IMR-90 (cell line): ENCODE measurements at regions not wholly inside any gene's neighbourhood (a gene's known extent, or its start where the extent isn't known, plus 50 kb on each side); places are given as distances from the start of the nearest gene placed in this dataset.

Experiments
- ATAC-seq: fragments of 200-7000 bp; cut with Tn5 transposase; 2 replicates; pipeline ENCODE4 v1.9.1; 2020; ENCODE audit warnings: low read depth, mild to moderate bottlenecking, moderate library complexity
- BruUV-seq: library from RNA; stranded (reverse); fragments of 400-500 nt; replicated peaks from 2 replicates; lab custom pipeline; 2021; lab: Mats Ljungman, UMichigan
- CTCF ChIA-PET: fragments of 300-600 bp; formaldehyde crosslinking; extraction: SDS; loops from one replicate; lab custom pipeline; 2021; ENCODE audit warnings: antibody characterized with exemption; lab: Yijun Ruan, JAX
- POLR2A ChIA-PET: fragments of 300-600 bp; sonication (Branson Sonifier 250); formaldehyde crosslinking; loops from one replicate; lab custom pipeline; 2022; ENCODE audit warnings: antibody characterized with exemption; ENCODE audit not compliant: unreplicated experiment; lab: Charles Lee
- DNase-seq: peaks from one replicate; pipeline ENCODE4 v3.0.0; 2013
- H2AFZ ChIP-seq: replicated peaks from 2 replicates; pipeline ENCODE3; 2013; ENCODE audit warnings: low read length, mild to moderate bottlenecking; ENCODE audit not compliant: poor library complexity
- H2AK5ac ChIP-seq: 2 replicates; pipeline ENCODE4 v1.6.1; 2013; ENCODE audit warnings: low read depth, low read length, inconsistent platforms
- H2AK9ac ChIP-seq: replicated peaks from 2 replicates; pipeline ENCODE3; 2013; ENCODE audit warnings: mild to moderate bottlenecking, low read depth, low read length, moderate library complexity; ENCODE audit not compliant: poor library complexity
- H2BK120ac ChIP-seq: 2 replicates; pipeline ENCODE4 v1.6.1; 2013; ENCODE audit warnings: low read depth, low read length, inconsistent platforms
- H2BK15ac ChIP-seq: 3 replicates; pipeline ENCODE4 v1.6.1; 2013; ENCODE audit warnings: low read depth, low read length, inconsistent platforms
- H2BK20ac ChIP-seq: 2 replicates; pipeline ENCODE4 v1.6.1; 2013; ENCODE audit warnings: low read depth, mild to moderate bottlenecking, inconsistent platforms, low read length, moderate library complexity
- H2BK5ac ChIP-seq: 2 replicates; pipeline ENCODE4 v1.6.1; 2013; ENCODE audit warnings: mild to moderate bottlenecking, low read depth, low read length, inconsistent platforms; ENCODE audit not compliant: poor library complexity, severe bottlenecking
- H3K14ac ChIP-seq: replicated peaks from 2 replicates; pipeline ENCODE4 v1.6.1; 2013; ENCODE audit warnings: low read depth, low read length, inconsistent platforms
- H3K18ac ChIP-seq: 2 replicates; pipeline ENCODE4 v1.6.1; 2013; ENCODE audit warnings: low read depth, low read length, control low read depth
- H3K23ac ChIP-seq: 2 replicates; pipeline ENCODE4 v1.6.1; 2013; ENCODE audit warnings: low read depth, low read length, inconsistent platforms
- H3K27ac ChIP-seq: 2 replicates; pipeline ENCODE4 v1.5.1; 2013; ENCODE audit warnings: mild to moderate bottlenecking, control low read depth, low read length; ENCODE audit not compliant: insufficient read depth
- H3K27me3 ChIP-seq: 2 replicates; pipeline ENCODE4 v1.6.1; 2013; ENCODE audit warnings: low read length; ENCODE audit not compliant: control insufficient read depth, insufficient read depth
- H3K36me3 ChIP-seq: 2 replicates; pipeline ENCODE4 v1.6.1; 2013; ENCODE audit warnings: low read length, mixed read lengths; ENCODE audit not compliant: control insufficient read depth, insufficient read depth
- H3K4ac ChIP-seq: 2 replicates; pipeline ENCODE4 v1.6.1; 2013; ENCODE audit warnings: low read depth, low read length, inconsistent platforms
- H3K4me1 ChIP-seq: 2 replicates; pipeline ENCODE4 v1.6.1; 2013; ENCODE audit warnings: low read length, mixed read lengths; ENCODE audit not compliant: control insufficient read depth, insufficient read depth
- H3K4me2 ChIP-seq: 2 replicates; pipeline ENCODE4 v1.6.1; 2013; ENCODE audit warnings: low read depth, mild to moderate bottlenecking, control low read depth, low read length, moderate library complexity
- H3K4me3 ChIP-seq: 2 replicates; pipeline ENCODE4 v1.5.1; 2013; ENCODE audit warnings: low read depth, mild to moderate bottlenecking, control low read depth, low read length, moderate library complexity; ENCODE audit not compliant: insufficient read depth
- H3K56ac ChIP-seq: 2 replicates; pipeline ENCODE4 v1.6.1; 2013; ENCODE audit warnings: low read length, inconsistent platforms; ENCODE audit not compliant: insufficient read depth; ENCODE audit errors: extremely low read depth
- H3K79me1 ChIP-seq, 2 experiments: 2 replicates each; pipeline ENCODE4 v1.6.1; 2013; ENCODE audit warnings: low read length in 2 of 2, inconsistent platforms in 1 of 2, low read depth in 1 of 2
- H3K9ac ChIP-seq: 2 replicates; pipeline ENCODE4 v1.6.1; 2013; ENCODE audit warnings: low read depth, low read length, control low read depth
- H3K9me1 ChIP-seq: 2 replicates; pipeline ENCODE4 v1.6.1; 2013; ENCODE audit warnings: low read length, inconsistent platforms; ENCODE audit not compliant: insufficient read depth
- H3K9me3 ChIP-seq: 2 replicates; pipeline ENCODE4 v1.6.1; 2013; ENCODE audit warnings: low read length; ENCODE audit not compliant: control insufficient read depth, insufficient read depth
- H4K20me1 ChIP-seq: 2 replicates; pipeline ENCODE4 v1.6.1; 2013; ENCODE audit warnings: low read length, inconsistent platforms; ENCODE audit not compliant: insufficient read depth
- H4K5ac ChIP-seq: 2 replicates; pipeline ENCODE4 v1.6.1; 2013; ENCODE audit warnings: mild to moderate bottlenecking, low read depth, low read length, control low read depth
- H4K8ac ChIP-seq, 2 experiments: 2 replicates each; pipeline ENCODE4 v1.6.1; 2013; ENCODE audit warnings: low read depth in 2 of 2, low read length in 2 of 2, control low read depth in 1 of 2, inconsistent platforms in 1 of 2
- H4K91ac ChIP-seq: 2 replicates; pipeline ENCODE4 v1.6.1; 2013; ENCODE audit warnings: low read depth, low read length, inconsistent platforms; ENCODE audit not compliant: insufficient read depth
- CEBPB ChIP-seq: IDR thresholded peaks from 2 replicates; pipeline ENCODE4 v1.6.1; 2012; ENCODE audit warnings: low read depth, low read length, improper control_type of control experiment
- MAZ ChIP-seq: IDR thresholded peaks from 2 replicates; pipeline ENCODE4 v1.6.1; 2012; ENCODE audit warnings: low read depth, mild to moderate bottlenecking, low read length, improper control_type of control experiment, moderate library complexity, borderline replicate concordance
- NFE2L2 ChIP-seq: fragments of 150-350 bp; IDR thresholded peaks from 2 replicates; pipeline ENCODE4 v1.6.1; 2016; ENCODE audit warnings: low read depth, mild to moderate bottlenecking, low read length
- RFX5 ChIP-seq: IDR thresholded peaks from 2 replicates; pipeline ENCODE4 v1.8.0; 2012; ENCODE audit warnings: low read depth, mild to moderate bottlenecking, low read length, moderate library complexity
- WGBS, 2 experiments: methylation state at CpG; one replicate each; pipeline versions ENCODE4 v1.1.5 to v1.1.7; 2013; ENCODE audit warnings: missing lambda C conversion rate in 2 of 2; ENCODE audit not compliant: insufficient read length in 1 of 2; ENCODE audit errors: extremely low coverage in 2 of 2; 5-methylcytosine and 5-hydroxymethylcytosine counted together
- dilution Hi-C: fragments of 300-500 bp; cut with HindIII; formaldehyde crosslinking; loops from one replicate; pipeline ENCODE4 v1.14.3; 2018; ENCODE audit warnings: low sequenced_read_pairs; ENCODE audit not compliant: unreplicated experiment
- in situ Hi-C: fragments of 300-500 bp; cut with MboI; formaldehyde crosslinking; loops from 3 replicates; pipeline ENCODE4 v1.14.3; 2019; ENCODE audit warnings: low sequenced_read_pairs, inconsistent platforms, mixed read lengths
- intact Hi-C: fragments of 100-400 bp; cut with micrococcal nuclease; formaldehyde crosslinking; loops from 2 replicates; pipeline ENCODE4 v1.10.0; 2022

DNA sequence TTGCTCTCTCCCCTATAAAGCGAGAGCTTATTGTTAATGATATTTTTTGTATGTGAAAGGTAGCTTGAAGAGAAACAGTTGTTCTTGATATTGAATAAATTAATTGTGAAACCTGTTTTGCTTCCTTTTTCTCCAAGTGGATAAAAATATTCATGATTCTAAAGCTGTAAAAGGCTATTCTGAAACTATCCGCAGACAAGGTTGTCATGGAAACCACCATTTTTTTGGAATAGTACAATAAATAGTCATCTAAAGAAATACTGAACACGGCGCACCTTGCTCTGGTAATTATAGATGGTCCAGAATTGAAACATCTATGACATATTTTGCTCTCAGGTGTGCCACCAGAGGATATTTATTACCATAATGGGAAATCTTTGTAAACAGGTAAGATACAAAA, 1103.0 kb upstream of the SLC39A10 start:
- ChIA-PET POLR2A (no interaction called here), CTCF (no interaction called here)
- intact Hi-C loops, result no loop called here
- Histone ChIP-seq H2BK5ac (no peak overlapping the region), H3K4me1 (no peaks in the 10 kb centered on the region), H3K79me1 (no peaks in the 10 kb centered on the region), H2AK5ac (no peak overlapping the region), H3K14ac (no peak overlapping the region), H4K20me1 (no peaks in the 10 kb centered on the region), H3K4me3 (no peak overlapping the region), H2AFZ (no peak overlapping the region), H3K27me3 (no peaks in the 10 kb centered on the region), H4K8ac (no peak overlapping the region), H2BK20ac (no peak overlapping the region), H2BK120ac (no peak overlapping the region), H3K9me1 (no peaks in the 10 kb centered on the region), H3K56ac (no peak overlapping the region), H3K18ac (no peak overlapping the region), H2BK15ac (no peak overlapping the region), H3K36me3 (no peaks in the 10 kb centered on the region), H3K9ac (no peak overlapping the region), H3K4ac (no peak overlapping the region), H3K27ac (no peak overlapping the region), H4K5ac (no peak overlapping the region), H3K23ac (no peak overlapping the region), H4K91ac (no peak overlapping the region), H3K4me2 (no peak overlapping the region), H3K9me3 (no peaks in the 10 kb centered on the region), H2AK9ac (no peak overlapping the region)
- dilution Hi-C loops, result no loop called here
- no CpG with 5 or more reads among the region's 4 CpGs for WGBS, 2 experiments
- no peak for ATAC-seq
- TF ChIP-seq RFX5 (no peak), MAZ (no peak), NFE2L2 (no peak), CEBPB (no peak)
- DNase-seq, result no peak
- in situ Hi-C loops, result no loop called here
- no TSS peak for BruUV-seq
